Adrenal gland (tissue), 9 donors: ENCODE measurements at regions not wholly inside any gene's neighbourhood (a gene's known extent, or its start where the extent isn't known, plus 50 kb on each side); places are given as distances from the start of the nearest gene placed in this dataset.

Experiments
- DNase-seq, 7 donors: peaks; one replicate each; pipeline ENCODE4 v3.0.0-alpha.2; 2019 to 2020
- H3K27ac ChIP-seq, 5 donors: fragments of 200-600 bp; sonication (generic) in 4 of 5; 1 replicate in 3 of 5; 2 replicates in 2 of 5; pipeline versions ENCODE4 v1.5.1 to v1.8.0; 2016 to 2020; ENCODE audit warnings: mild to moderate bottlenecking in 1 of 5
- H3K27me3 ChIP-seq: fragments of 200-600 bp; 2 replicates; pipeline ENCODE4 v1.8.0; 2021
- H3K36me3 ChIP-seq, 2 donors: fragments of 200-600 bp; replicated peaks in 1 of 2; 1 replicate in 1 of 2; 2 replicates in 1 of 2; pipeline versions ENCODE4 v1.5.1 to v1.8.0; 2018 to 2022
- H3K4me1 ChIP-seq, 2 donors: fragments of 200-600 bp; replicated peaks in 1 of 2; 1 replicate in 1 of 2; 2 replicates in 1 of 2; pipeline versions ENCODE4 v1.5.1 to v1.8.0; 2018 to 2021
- H3K4me3 ChIP-seq, 4 donors: fragments of 200-600 bp; sonication (generic) in 3 of 4; one replicate each; pipeline ENCODE4 v1.5.1; 2016 to 2018
- H3K9me3 ChIP-seq, 3 donors: fragments of 200-600 bp; sonication (generic) in 1 of 3; replicated peaks in 1 of 3; 1 replicate in 2 of 3; 2 replicates in 1 of 3; pipeline versions ENCODE4 v1.5.1 to v1.8.0; 2016 to 2021
- CTCF ChIP-seq, 6 experiments: fragments of 450-650 bp in 4 of 6; fragments of 200-600 bp in 2 of 6; sonication (generic) in 1 of 6; IDR thresholded peaks; 1 replicate in 5 of 6; 2 replicates in 1 of 6; pipeline versions ENCODE4 v1.5.1 to v1.8.0; 2016 to 2021; ENCODE audit warnings: antibody characterized with exemption in 6 of 6, mild to moderate bottlenecking in 2 of 6, moderate library complexity in 1 of 6
- POLR2A ChIP-seq, 2 donors: fragments of 450-650 bp; IDR thresholded peaks; one replicate each; pipeline ENCODE4 v1.6.1; 2017; ENCODE audit warnings: antibody characterized with exemption in 2 of 2, mild to moderate bottlenecking in 2 of 2, moderate library complexity in 1 of 2
- WGBS, 4 donors: extraction: QIAGEN DNeasy Blood & Tissue Kit in 2 of 4; methylation state at CpG; one replicate each; pipeline versions ENCODE4 v1.1.5 to v1.1.7; 2013 to 2017; 5-methylcytosine and 5-hydroxymethylcytosine counted together
- intact Hi-C, 2 donors: fragments of 100-400 bp; cut with DNase I; formaldehyde crosslinking; loops; one replicate each; pipeline versions ENCODE4 v1.14.1 to v1.15.0; 2022 to 2023
- donor health status: healthy with polysubstance abuse.
- donor health status: Bipolar disorder and iron deficiency.
- donor health status: DM: yes; HTN: yes; CAD: no.
- donor health status: DM: no; HTN: no; CAD: no.
- donor health status: DM: no; HTN: no; CAD: no.

- WGBS, 4 donors: 43 to 68% (median 59%) methylated on average over 1 of the region's 1 CpG
- no peaks in the 10 kb centered on the region for H3K36me3 ChIP-seq
- DNase-seq: no peak
- H3K4me3 ChIP-seq: no peak overlapping the region
- no peak overlapping the region for H3K27ac ChIP-seq
- no peak for TF ChIP-seq POLR2A (IDR thresholded peaks at IDR 0.05)
- no peak for TF ChIP-seq CTCF (IDR thresholded peaks at IDR 0.05)
- H3K27me3 ChIP-seq: peaks cover 30% of the 10 kb centered on the region
- H3K9me3 ChIP-seq: no peaks in the 10 kb centered on the region
- intact Hi-C loops: no loop called here
- H3K4me1 ChIP-seq: no peaks in the 10 kb centered on the region
Measured at GRCh38 chr19:41525989-41526388, 50.0 kb upstream of the CEACAM21 start.
